ENCODE measurements at regions not wholly inside any gene's neighbourhood (a gene's known extent, or its start where the extent isn't known, plus 50 kb on each side); places are given as distances from the start of the nearest gene placed in this dataset.

- no peak for TF ChIP-seq POLR2A (IDR thresholded peaks at IDR 0.05; ENCODE audit: low read depth)
- TF ChIP-seq CTCF (IDR thresholded peaks at IDR 0.05) = no peak
- TF ChIP-seq POLR2AphosphoS5 (IDR thresholded peaks at IDR 0.05) = no peak
- no peak for TF ChIP-seq EP300 (IDR thresholded peaks at IDR 0.05)
Measured at GRCh38 chr6:134456226-134456625, 138.3 kb upstream of the SGK1 start.

Data from esophagus muscularis mucosa (tissue), 4 donors.